Vagina (tissue), 2 donors: ENCODE measurements at regions not wholly inside any gene's neighbourhood (a gene's known extent, or its start where the extent isn't known, plus 50 kb on each side); places are given as distances from the start of the nearest gene placed in this dataset.

Experiments
- CTCF ChIP-seq, 3 experiments: fragments of 450-650 bp in 2 of 3; fragments of 200-600 bp in 1 of 3; sonication (generic) in 1 of 3; IDR thresholded peaks; one replicate each; pipeline ENCODE4 v1.5.1; 2017 to 2019; ENCODE audit warnings: antibody characterized with exemption in 3 of 3, mild to moderate bottlenecking in 2 of 3, moderate library complexity in 2 of 3
- POLR2AphosphoS5 ChIP-seq, 2 donors: sonication (generic); formaldehyde crosslinking; IDR thresholded peaks; one replicate each; pipeline ENCODE4 v1.9.0; 2017; ENCODE audit warnings: antibody characterized with exemption in 2 of 2, mild to moderate bottlenecking in 2 of 2, low read depth in 1 of 2; ENCODE audit not compliant: insufficient read depth in 1 of 2

GRCh38 chr6:105775095-105775494 lies 311.0 kb upstream of the PRDM1 start:
- TF ChIP-seq CTCF (IDR thresholded peaks at IDR 0.05) (no peak), POLR2AphosphoS5 (IDR thresholded peaks at IDR 0.05; ENCODE audit: insufficient read depth in 1 of 2, low read depth in 1 of 2) (no peak)
